Adrenal gland (tissue), 9 donors: ENCODE measurements at regions not wholly inside any gene's neighbourhood (a gene's known extent, or its start where the extent isn't known, plus 50 kb on each side); places are given as distances from the start of the nearest gene placed in this dataset.
"Not testable (repeated sequence)": the region's sequence is repeated elsewhere in the genome, so short reads cannot be mapped to it uniquely, and the experiment has no call there.

Source experiments
- DNase-seq, 7 donors: peaks; one replicate each; pipeline ENCODE4 v3.0.0-alpha.2; 2019 to 2020
- H3K27ac ChIP-seq, 5 donors: fragments of 200-600 bp; sonication (generic) in 4 of 5; 1 replicate in 3 of 5; 2 replicates in 2 of 5; pipeline versions ENCODE4 v1.5.1 to v1.8.0; 2016 to 2020; ENCODE audit warnings: mild to moderate bottlenecking in 1 of 5
- H3K27me3 ChIP-seq: fragments of 200-600 bp; 2 replicates; pipeline ENCODE4 v1.8.0; 2021
- H3K36me3 ChIP-seq, 2 donors: fragments of 200-600 bp; replicated peaks in 1 of 2; 1 replicate in 1 of 2; 2 replicates in 1 of 2; pipeline versions ENCODE4 v1.5.1 to v1.8.0; 2018 to 2022
- H3K4me1 ChIP-seq, 2 donors: fragments of 200-600 bp; replicated peaks in 1 of 2; 1 replicate in 1 of 2; 2 replicates in 1 of 2; pipeline versions ENCODE4 v1.5.1 to v1.8.0; 2018 to 2021
- H3K4me3 ChIP-seq, 4 donors: fragments of 200-600 bp; sonication (generic) in 3 of 4; one replicate each; pipeline ENCODE4 v1.5.1; 2016 to 2018
- H3K9me3 ChIP-seq, 3 donors: fragments of 200-600 bp; sonication (generic) in 1 of 3; replicated peaks in 1 of 3; 1 replicate in 2 of 3; 2 replicates in 1 of 3; pipeline versions ENCODE4 v1.5.1 to v1.8.0; 2016 to 2021
- POLR2A ChIP-seq, 2 donors: fragments of 450-650 bp; IDR thresholded peaks; one replicate each; pipeline ENCODE4 v1.6.1; 2017; ENCODE audit warnings: antibody characterized with exemption in 2 of 2, mild to moderate bottlenecking in 2 of 2, moderate library complexity in 1 of 2
- WGBS, 4 donors: extraction: QIAGEN DNeasy Blood & Tissue Kit in 2 of 4; methylation state at CpG; one replicate each; pipeline versions ENCODE4 v1.1.5 to v1.1.7; 2013 to 2017; 5-methylcytosine and 5-hydroxymethylcytosine counted together
- intact Hi-C, 2 donors: fragments of 100-400 bp; cut with DNase I; formaldehyde crosslinking; loops; one replicate each; pipeline versions ENCODE4 v1.14.1 to v1.15.0; 2022 to 2023
- TF ChIP-seq, protein P1 (sequence below), 6 experiments: fragments of 450-650 bp in 4 of 6; fragments of 200-600 bp in 2 of 6; sonication (generic) in 1 of 6; IDR thresholded peaks; 1 replicate in 5 of 6; 2 replicates in 1 of 6; pipeline versions ENCODE4 v1.5.1 to v1.8.0; 2016 to 2021; ENCODE audit warnings: antibody characterized with exemption in 6 of 6, mild to moderate bottlenecking in 2 of 6, moderate library complexity in 1 of 6
- donor health status: healthy with polysubstance abuse.
- donor health status: Bipolar disorder and iron deficiency.
- donor health status: DM: yes; HTN: yes; CAD: no.
- donor health status: DM: no; HTN: no; CAD: no.
- donor health status: DM: no; HTN: no; CAD: no.

DNA sequence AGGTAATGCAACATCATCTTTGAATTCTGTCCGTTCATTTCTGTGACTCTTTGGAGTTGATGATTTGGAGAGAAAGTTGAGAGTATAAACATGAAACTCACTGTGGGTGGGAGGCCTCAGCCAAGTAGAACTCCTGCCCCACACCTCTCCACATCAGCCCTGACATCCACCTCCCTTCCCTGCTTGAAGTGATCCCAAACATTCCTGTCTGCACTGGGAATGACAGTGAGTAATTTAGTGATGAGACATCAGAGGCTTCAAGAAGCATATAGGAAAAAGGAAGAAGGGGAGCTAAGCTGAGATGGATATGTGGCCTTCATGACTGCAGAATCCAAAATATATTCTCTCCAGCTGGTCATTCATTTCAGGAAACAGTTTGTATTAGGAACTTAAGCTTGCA, 151.8 kb downstream of the SPATA18 start:
- H3K4me3 ChIP-seq, result no peak overlapping the region
- TF ChIP-seq, protein P1, sequence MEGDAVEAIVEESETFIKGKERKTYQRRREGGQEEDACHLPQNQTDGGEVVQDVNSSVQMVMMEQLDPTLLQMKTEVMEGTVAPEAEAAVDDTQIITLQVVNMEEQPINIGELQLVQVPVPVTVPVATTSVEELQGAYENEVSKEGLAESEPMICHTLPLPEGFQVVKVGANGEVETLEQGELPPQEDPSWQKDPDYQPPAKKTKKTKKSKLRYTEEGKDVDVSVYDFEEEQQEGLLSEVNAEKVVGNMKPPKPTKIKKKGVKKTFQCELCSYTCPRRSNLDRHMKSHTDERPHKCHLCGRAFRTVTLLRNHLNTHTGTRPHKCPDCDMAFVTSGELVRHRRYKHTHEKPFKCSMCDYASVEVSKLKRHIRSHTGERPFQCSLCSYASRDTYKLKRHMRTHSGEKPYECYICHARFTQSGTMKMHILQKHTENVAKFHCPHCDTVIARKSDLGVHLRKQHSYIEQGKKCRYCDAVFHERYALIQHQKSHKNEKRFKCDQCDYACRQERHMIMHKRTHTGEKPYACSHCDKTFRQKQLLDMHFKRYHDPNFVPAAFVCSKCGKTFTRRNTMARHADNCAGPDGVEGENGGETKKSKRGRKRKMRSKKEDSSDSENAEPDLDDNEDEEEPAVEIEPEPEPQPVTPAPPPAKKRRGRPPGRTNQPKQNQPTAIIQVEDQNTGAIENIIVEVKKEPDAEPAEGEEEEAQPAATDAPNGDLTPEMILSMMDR (IDR thresholded peaks at IDR 0.05), result no peak
- no peak for TF ChIP-seq POLR2A (IDR thresholded peaks at IDR 0.05)
- H3K27me3 ChIP-seq, result no peaks in the 10 kb centered on the region
- H3K9me3 ChIP-seq, result no peaks in the 10 kb centered on the region
- no peak overlapping the region for H3K27ac ChIP-seq
- DNase-seq, result no peak
- intact Hi-C loops, result no loop called here
- H3K4me1 ChIP-seq, result no peaks in the 10 kb centered on the region
- no peaks in the 10 kb centered on the region for H3K36me3 ChIP-seq
- WGBS, 4 donors, result 75 to 90% (median 86%) methylated on average over 1 of the region's 1 CpG

DNA sequence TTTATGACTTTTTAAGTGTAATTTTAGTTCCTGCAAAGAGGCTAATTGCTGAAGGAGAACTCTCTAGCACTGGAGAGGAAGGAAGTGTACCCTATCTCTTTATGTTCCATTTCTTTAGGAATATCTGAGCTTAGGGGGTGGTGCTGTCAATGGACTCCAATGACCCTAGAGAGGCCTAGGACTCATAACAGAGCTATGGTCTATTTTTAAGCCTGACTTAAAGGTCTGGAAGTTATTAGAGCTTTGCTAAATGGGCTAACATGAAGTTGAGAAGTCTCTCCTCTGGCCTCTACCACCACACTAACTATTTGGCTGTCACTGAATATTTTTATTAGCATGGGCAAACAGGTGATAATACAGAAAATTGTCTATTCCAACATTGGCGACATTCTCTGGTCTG, 152.2 kb downstream of the SPATA18 start:
- whole genome bisulfite sequencing, 4 donors, result 88 to 94% (median 92%) methylated on average over 1 of the region's 1 CpG
- intact Hi-C loops, result no loop called here
- Histone ChIP-seq H3K4me1 (no peaks in the 10 kb centered on the region), H3K9me3 (no peaks in the 10 kb centered on the region), H3K27ac (no peak overlapping the region), H3K4me3 (no peak overlapping the region), H3K36me3 (no peaks in the 10 kb centered on the region), H3K27me3 (no peaks in the 10 kb centered on the region)
- no peak for DNase-seq
- TF ChIP-seq, protein P1 (IDR thresholded peaks at IDR 0.05), result no peak

DNA sequence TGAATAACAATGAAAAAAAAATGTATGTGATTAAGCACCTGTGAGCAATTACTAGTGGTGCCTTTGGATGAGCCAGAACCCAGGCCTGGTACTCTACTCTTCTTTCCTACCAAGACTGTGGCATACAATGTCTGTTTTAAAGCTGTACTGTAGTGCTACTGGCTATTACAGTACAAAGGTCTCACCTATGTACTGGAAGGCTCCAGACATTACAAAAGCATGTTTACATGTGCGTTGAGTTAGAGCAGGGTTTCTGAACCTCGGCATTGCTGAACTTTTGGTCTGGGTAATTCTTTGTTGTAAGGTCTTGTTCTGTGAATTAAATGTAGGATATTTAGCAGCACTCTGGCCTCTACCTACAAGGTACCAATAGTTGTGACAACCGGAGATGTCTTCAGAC, 153.8 kb downstream of the SPATA18 start:
- H3K9me3 ChIP-seq, result no peaks in the 10 kb centered on the region
- H3K36me3 ChIP-seq, result no peaks in the 10 kb centered on the region
- no peak overlapping the region for H3K4me3 ChIP-seq
- DNase-seq, result no peak
- WGBS, 4 donors, result 80 to 93% (median 89%) methylated on average over 3 of the region's 3 CpGs
- no peak overlapping the region for H3K27ac ChIP-seq
- H3K4me1 ChIP-seq, result no peaks in the 10 kb centered on the region
- no peaks in the 10 kb centered on the region for H3K27me3 ChIP-seq
- intact Hi-C loops, result no loop called here
- TF ChIP-seq POLR2A (IDR thresholded peaks at IDR 0.05), result no peak

DNA sequence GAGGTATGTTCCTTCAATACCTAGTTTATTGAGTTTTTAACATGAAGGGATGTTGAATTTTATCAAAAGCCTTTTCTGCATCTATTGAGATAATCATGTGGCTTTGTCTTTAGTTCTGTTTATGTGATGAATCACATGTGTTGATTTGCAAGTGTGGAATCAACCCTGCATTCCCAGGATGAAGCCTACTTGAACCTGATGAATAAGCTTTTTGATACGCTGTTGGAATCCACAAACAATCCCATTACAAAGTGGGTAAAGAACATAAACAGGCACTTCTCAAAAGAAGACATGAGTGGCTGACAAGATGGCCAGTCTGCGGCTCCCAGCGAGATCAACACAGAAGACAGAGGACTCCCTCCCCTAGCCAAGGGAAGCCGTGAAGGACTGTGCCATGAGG, 156.0 kb downstream of the SPATA18 start:
- DNase-seq, H3K36me3 ChIP-seq, H3K4me3 ChIP-seq, H3K27me3 ChIP-seq, H3K9me3 ChIP-seq, H3K4me1 ChIP-seq, intact Hi-C loops, H3K27ac ChIP-seq: not testable (repeated sequence)
- WGBS, 4 donors, result 85 to 90% (median 86%) methylated on average over 4 of the region's 4 CpGs

DNA sequence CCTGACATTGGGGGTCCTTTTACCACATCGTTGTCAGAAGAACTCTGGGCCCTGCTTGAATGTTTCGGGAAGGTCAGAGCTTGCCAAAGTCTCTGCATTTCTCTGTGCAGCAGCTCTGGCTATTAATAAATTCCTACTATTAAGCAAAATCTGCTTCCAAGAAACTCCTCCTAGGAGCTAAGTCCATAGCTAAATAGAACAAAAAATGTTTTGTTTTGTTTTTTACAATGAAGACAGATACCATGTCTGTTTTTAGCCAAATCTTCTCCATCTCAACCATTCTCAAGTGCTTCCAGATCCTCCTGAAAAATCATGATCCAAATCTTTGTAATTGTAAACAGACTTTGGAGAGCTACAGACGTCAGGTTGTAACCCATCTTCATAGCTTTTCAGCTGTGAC, 161.6 kb downstream of the SPATA18 start:
- 63 to 82% (median 72%) methylated on average over 3 of the region's 3 CpGs for WGBS, 4 donors
- intact Hi-C loops, result no loop called here
- TF ChIP-seq POLR2A (IDR thresholded peaks at IDR 0.05), result no peak
- TF ChIP-seq, protein P1 (IDR thresholded peaks at IDR 0.05), result no peak
- H3K9me3 ChIP-seq, result no peaks in the 10 kb centered on the region
- no peak overlapping the region for H3K4me3 ChIP-seq
- no peaks in the 10 kb centered on the region for H3K36me3 ChIP-seq
- no peaks in the 10 kb centered on the region for H3K4me1 ChIP-seq
- H3K27ac ChIP-seq, result no peak overlapping the region
- DNase-seq, result no peak
- H3K27me3 ChIP-seq, result no peaks in the 10 kb centered on the region
